IPS-NIHi7 (cell line): ENCODE measurements at regions not wholly inside any gene's neighbourhood (a gene's known extent, or its start where the extent isn't known, plus 50 kb on each side); places are given as distances from the start of the nearest gene placed in this dataset.

ENCODE experiments used
- DNase-seq: peaks from one replicate; pipeline ENCODE4 v3.0.0; 2012; ENCODE audit warnings: mixed read lengths; ENCODE audit errors: extremely low spot score

- DNase-seq = no peak
Measured at GRCh38 chr11:95486466-95486865, 255.5 kb upstream of the SESN3 start.

GRCh38 chr11:95485115-95485900 lies 254.3 kb upstream of the SESN3 start:
- DNase-seq = no peak

GRCh38 chr11:95483339-95483738 lies 252.3 kb upstream of the SESN3 start:
- DNase-seq = no peak

- no peak for DNase-seq
Measured at GRCh38 chr11:95478003-95478402, 247.0 kb upstream of the SESN3 start.

GRCh38 chr11:95469258-95469657 lies 238.3 kb upstream of the SESN3 start:
- no peak for DNase-seq

GRCh38 chr11:95466416-95466815 lies 235.4 kb upstream of the SESN3 start:
- DNase-seq = no peak

GRCh38 chr11:95465887-95466286 lies 234.9 kb upstream of the SESN3 start:
- DNase-seq = no peak

- no peak for DNase-seq
Measured at GRCh38 chr11:95461858-95462257, 230.9 kb upstream of the SESN3 start.

GRCh38 chr11:95461348-95461747 lies 230.3 kb upstream of the SESN3 start:
- DNase-seq = no peak

- DNase-seq = no peak
Measured at GRCh38 chr11:95459291-95460042, 228.5 kb upstream of the SESN3 start.

GRCh38 chr11:95456714-95457491 lies 225.9 kb upstream of the SESN3 start:
- no peak for DNase-seq

- DNase-seq = no peak
Measured at GRCh38 chr11:95455228-95455970, 224.4 kb upstream of the SESN3 start.

GRCh38 chr11:95453616-95454171 lies 222.7 kb upstream of the SESN3 start:
- DNase-seq = no peak

- no peak for DNase-seq
Measured at GRCh38 chr11:95451682-95452081, 220.7 kb upstream of the SESN3 start.

GRCh38 chr11:95451261-95451660 lies 220.3 kb upstream of the SESN3 start:
- DNase-seq = no peak

- DNase-seq = no peak
Measured at GRCh38 chr11:95450547-95451123, 219.6 kb upstream of the SESN3 start.

- DNase-seq = no peak
Measured at GRCh38 chr11:95445746-95446333, 214.8 kb upstream of the SESN3 start.

- no peak for DNase-seq
Measured at GRCh38 chr11:95444309-95445241, 213.6 kb upstream of the SESN3 start.

- no peak for DNase-seq
Measured at GRCh38 chr11:95443386-95443785, 212.4 kb upstream of the SESN3 start.
